ENCODE measurements at regions not wholly inside any gene's neighbourhood (a gene's known extent, or its start where the extent isn't known, plus 50 kb on each side); places are given as distances from the start of the nearest gene placed in this dataset.

DNA sequence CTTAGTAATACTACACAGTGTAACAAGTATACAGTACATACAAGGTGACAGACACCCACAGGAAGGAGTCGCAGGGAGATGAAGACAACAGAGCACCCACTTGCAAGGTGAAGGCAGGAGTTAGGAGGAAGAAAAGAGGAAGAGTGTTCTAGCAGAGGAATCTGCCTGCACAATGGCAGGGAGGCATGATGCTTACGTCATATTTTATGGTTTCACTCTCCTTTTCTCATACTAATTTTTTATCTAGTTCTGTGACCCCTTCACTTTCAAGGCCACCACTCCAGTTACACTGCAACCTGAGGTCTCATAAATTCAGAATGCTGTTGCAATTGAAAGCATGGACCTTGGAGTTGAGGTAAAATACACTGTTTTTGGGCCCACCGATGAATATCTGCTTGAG lies 331.7 kb downstream of the MEIS1 start:
- ChIA-PET POLR2A (no interaction called here), CTCF (no interaction called here)
- no peaks in the 10 kb centered on the region for H3K9me3 ChIP-seq (ENCODE audit: control insufficient read depth, insufficient read depth, low read depth, low read length)
- BruUV-seq (replicated peaks) = no TSS peak
- H3K27ac ChIP-seq (ENCODE audit: low read length) = no peak overlapping the region
- DNase-seq (ENCODE audit: low read depth, low spot score) (no peak), ATAC-seq (no peak)
- TF ChIP-seq SIN3A (IDR thresholded peaks at IDR 0.05; ENCODE audit: borderline replicate concordance, insufficient read depth, low read depth, low read length) (no peak), POLR2AphosphoS5 (IDR thresholded peaks at IDR 0.05; ENCODE audit: low read depth, low read length) (no peak), TCF7L2 (IDR thresholded peaks at IDR 0.05; ENCODE audit: low read depth, low read length) (no peak)
- TF ChIP-seq, protein P1, sequence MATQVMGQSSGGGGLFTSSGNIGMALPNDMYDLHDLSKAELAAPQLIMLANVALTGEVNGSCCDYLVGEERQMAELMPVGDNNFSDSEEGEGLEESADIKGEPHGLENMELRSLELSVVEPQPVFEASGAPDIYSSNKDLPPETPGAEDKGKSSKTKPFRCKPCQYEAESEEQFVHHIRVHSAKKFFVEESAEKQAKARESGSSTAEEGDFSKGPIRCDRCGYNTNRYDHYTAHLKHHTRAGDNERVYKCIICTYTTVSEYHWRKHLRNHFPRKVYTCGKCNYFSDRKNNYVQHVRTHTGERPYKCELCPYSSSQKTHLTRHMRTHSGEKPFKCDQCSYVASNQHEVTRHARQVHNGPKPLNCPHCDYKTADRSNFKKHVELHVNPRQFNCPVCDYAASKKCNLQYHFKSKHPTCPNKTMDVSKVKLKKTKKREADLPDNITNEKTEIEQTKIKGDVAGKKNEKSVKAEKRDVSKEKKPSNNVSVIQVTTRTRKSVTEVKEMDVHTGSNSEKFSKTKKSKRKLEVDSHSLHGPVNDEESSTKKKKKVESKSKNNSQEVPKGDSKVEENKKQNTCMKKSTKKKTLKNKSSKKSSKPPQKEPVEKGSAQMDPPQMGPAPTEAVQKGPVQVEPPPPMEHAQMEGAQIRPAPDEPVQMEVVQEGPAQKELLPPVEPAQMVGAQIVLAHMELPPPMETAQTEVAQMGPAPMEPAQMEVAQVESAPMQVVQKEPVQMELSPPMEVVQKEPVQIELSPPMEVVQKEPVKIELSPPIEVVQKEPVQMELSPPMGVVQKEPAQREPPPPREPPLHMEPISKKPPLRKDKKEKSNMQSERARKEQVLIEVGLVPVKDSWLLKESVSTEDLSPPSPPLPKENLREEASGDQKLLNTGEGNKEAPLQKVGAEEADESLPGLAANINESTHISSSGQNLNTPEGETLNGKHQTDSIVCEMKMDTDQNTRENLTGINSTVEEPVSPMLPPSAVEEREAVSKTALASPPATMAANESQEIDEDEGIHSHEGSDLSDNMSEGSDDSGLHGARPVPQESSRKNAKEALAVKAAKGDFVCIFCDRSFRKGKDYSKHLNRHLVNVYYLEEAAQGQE (IDR thresholded peaks at IDR 0.05; ENCODE audit: insufficient read depth in 1 of 2, low read depth in 2 of 2, low read length in 1 of 2) = no peak
- TF ChIP-seq, protein P2, sequence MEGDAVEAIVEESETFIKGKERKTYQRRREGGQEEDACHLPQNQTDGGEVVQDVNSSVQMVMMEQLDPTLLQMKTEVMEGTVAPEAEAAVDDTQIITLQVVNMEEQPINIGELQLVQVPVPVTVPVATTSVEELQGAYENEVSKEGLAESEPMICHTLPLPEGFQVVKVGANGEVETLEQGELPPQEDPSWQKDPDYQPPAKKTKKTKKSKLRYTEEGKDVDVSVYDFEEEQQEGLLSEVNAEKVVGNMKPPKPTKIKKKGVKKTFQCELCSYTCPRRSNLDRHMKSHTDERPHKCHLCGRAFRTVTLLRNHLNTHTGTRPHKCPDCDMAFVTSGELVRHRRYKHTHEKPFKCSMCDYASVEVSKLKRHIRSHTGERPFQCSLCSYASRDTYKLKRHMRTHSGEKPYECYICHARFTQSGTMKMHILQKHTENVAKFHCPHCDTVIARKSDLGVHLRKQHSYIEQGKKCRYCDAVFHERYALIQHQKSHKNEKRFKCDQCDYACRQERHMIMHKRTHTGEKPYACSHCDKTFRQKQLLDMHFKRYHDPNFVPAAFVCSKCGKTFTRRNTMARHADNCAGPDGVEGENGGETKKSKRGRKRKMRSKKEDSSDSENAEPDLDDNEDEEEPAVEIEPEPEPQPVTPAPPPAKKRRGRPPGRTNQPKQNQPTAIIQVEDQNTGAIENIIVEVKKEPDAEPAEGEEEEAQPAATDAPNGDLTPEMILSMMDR (IDR thresholded peaks at IDR 0.05) = no peak
- in situ Hi-C loops (cut with HindIII; ENCODE audit: low pct_unique_long_range_greater_than_20kb, low sequenced_read_pairs) = no loop called here
- intact Hi-C loops (cut with micrococcal nuclease; ENCODE audit: unreplicated experiment) = no loop called here
- H3K36me3 ChIP-seq (ENCODE audit: control insufficient read depth, insufficient read depth, low read length) = no peaks in the 10 kb centered on the region
- no peak overlapping the region for H3K4me3 ChIP-seq (ENCODE audit: low read depth in 2 of 2, low read length in 2 of 2)
- no peaks in the 10 kb centered on the region for H3K4me1 ChIP-seq (ENCODE audit: control insufficient read depth, insufficient read depth, low read length)
- no peaks in the 10 kb centered on the region for H3K27me3 ChIP-seq (ENCODE audit: control insufficient read depth, insufficient read depth, low read length)

DNA sequence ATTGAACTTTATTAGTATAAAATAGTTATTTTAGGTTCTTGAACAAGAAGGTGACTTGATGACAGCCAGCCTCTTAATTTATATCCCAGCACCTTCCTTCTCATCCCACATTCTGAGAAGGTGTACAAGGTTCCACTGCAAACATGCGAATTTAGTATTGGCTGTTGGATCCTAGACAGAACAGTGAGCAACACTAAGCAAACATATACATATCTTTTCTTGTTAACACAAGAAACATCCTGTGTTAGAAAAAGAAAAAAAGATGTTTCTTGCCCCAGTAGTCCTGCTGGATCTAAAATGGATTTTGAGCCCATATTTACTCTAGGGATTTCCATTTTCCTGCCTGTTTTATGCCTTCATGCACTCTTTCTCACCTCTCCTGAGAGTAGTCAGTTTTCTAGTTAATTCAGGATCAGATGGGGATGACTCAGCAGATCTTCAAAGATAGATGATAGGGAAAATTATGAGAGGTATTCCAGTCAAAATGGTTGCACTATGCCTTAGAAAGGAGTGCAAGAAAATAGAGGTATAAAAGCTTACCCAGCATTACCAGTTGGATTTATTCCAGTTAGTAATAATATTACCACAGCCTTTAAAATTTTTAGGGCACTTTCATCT lies 336.5 kb downstream of the MEIS1 start:
- ATAC-seq (no peak), DNase-seq (ENCODE audit: low read depth, low spot score) (no peak)
- no peaks in the 10 kb centered on the region for H3K27me3 ChIP-seq (ENCODE audit: control insufficient read depth, insufficient read depth, low read length)
- H3K9me3 ChIP-seq (ENCODE audit: control insufficient read depth, insufficient read depth, low read depth, low read length) = no peaks in the 10 kb centered on the region
- no peak overlapping the region for H3K27ac ChIP-seq (ENCODE audit: low read length)
- intact Hi-C loops (cut with micrococcal nuclease; ENCODE audit: unreplicated experiment) = no loop called here
- in situ Hi-C loops (cut with HindIII; ENCODE audit: low pct_unique_long_range_greater_than_20kb, low sequenced_read_pairs) = no loop called here
- TF ChIP-seq POLR2AphosphoS5 (IDR thresholded peaks at IDR 0.05; ENCODE audit: low read depth, low read length) (no peak), SIN3A (IDR thresholded peaks at IDR 0.05; ENCODE audit: borderline replicate concordance, insufficient read depth, low read depth, low read length) (no peak), TCF7L2 (IDR thresholded peaks at IDR 0.05; ENCODE audit: low read depth, low read length) (no peak)
- TF ChIP-seq, protein P1 (IDR thresholded peaks at IDR 0.05; ENCODE audit: insufficient read depth in 1 of 2, low read depth in 2 of 2, low read length in 1 of 2) = no peak
- TF ChIP-seq, protein P2 (IDR thresholded peaks at IDR 0.05) = no peak
- ChIA-PET POLR2A (no interaction called here), CTCF (no interaction called here)
- no peaks in the 10 kb centered on the region for H3K4me1 ChIP-seq (ENCODE audit: control insufficient read depth, insufficient read depth, low read length)
- BruUV-seq (replicated peaks) = no TSS peak
- no peak overlapping the region for H3K4me3 ChIP-seq (ENCODE audit: low read depth in 2 of 2, low read length in 2 of 2)
- no peaks in the 10 kb centered on the region for H3K36me3 ChIP-seq (ENCODE audit: control insufficient read depth, insufficient read depth, low read length)
